ENCODE measurements at regions not wholly inside any gene's neighbourhood (a gene's known extent, or its start where the extent isn't known, plus 50 kb on each side); places are given as distances from the start of the nearest gene placed in this dataset.
"Not testable (repeated sequence)": the region's sequence is repeated elsewhere in the genome, so short reads cannot be mapped to it uniquely, and the experiment has no call there.

GRCh38 chr1:840592-840991 lies 83.1 kb upstream of the SAMD11 start:
- TF ChIP-seq POLR2A, EP300, CTCF, POLR2AphosphoS5 (IDR thresholded peaks at IDR 0.05): not testable (repeated sequence)

Data from upper lobe of left lung (tissue), 4 donors.